ES-I3 (cell line): ENCODE measurements at regions not wholly inside any gene's neighbourhood (a gene's known extent, or its start where the extent isn't known, plus 50 kb on each side); places are given as distances from the start of the nearest gene placed in this dataset.
"Not testable (repeated sequence)": the region's sequence is repeated elsewhere in the genome, so short reads cannot be mapped to it uniquely, and the experiment has no call there.

Source experiments
- H3K36me3 ChIP-seq: 2 replicates; pipeline ENCODE4 v1.6.1; 2013; ENCODE audit warnings: mild to moderate bottlenecking, low read length, control low read depth, moderate library complexity; ENCODE audit not compliant: insufficient read depth
- H3K4me1 ChIP-seq: 2 replicates; pipeline ENCODE4 v1.6.1; 2013; ENCODE audit warnings: mild to moderate bottlenecking, control low read depth, low read length; ENCODE audit not compliant: insufficient read depth
- H3K9ac ChIP-seq: 2 replicates; pipeline ENCODE4 v1.6.1; 2013; ENCODE audit warnings: low read depth, mild to moderate bottlenecking, low read length, moderate library complexity
- H3K9me3 ChIP-seq: 2 replicates; pipeline ENCODE4 v1.6.1; 2013; ENCODE audit warnings: mild to moderate bottlenecking, low read length, moderate library complexity; ENCODE audit not compliant: control insufficient read depth, insufficient read depth

DNA sequence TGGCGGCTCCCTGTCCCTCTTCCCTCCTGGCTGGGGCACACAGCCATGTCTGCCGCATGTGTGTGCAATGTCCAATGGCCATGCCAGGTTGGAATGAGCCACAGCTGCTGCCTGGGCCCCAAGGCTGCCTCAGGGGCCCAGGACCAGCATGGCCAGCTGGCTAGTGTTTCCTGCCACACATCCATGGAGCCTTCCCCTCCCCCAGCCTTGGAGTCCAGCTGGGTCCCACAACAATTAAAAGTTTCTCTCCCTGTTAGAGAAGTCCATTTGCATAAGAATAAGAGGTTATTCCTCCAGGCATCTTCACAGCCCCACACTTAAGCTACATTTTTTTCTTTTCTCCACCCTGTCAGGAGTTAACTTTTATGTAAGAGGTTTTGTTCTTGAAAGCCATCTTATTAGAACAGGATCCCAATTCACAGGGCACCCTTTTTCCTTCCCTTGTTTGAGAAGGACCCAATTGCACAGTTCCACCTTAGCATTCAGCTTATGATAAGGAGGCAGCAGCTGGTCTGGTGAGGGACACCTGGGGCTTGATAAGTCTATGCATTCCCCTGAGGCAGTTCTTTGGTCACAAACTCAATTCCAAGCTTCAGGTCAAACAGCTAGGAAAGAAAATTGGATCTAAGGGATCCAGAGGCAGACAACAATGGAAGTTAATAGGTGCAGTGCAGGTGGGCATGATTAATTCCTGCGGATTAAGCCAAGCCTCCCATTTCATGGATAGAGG is 963.3 kb upstream of the GRIA3 start:
- H3K36me3 ChIP-seq, result no peaks in the 10 kb centered on the region; the same call in none of the 2 replicates
- peaks cover 4% of the 10 kb centered on the region; the same call in 1 of the 2 replicates for H3K9me3 ChIP-seq
- H3K9ac ChIP-seq, result peak overlapping the region; percentile 27
- peaks cover 30% of the 10 kb centered on the region for H3K4me1 ChIP-seq

DNA sequence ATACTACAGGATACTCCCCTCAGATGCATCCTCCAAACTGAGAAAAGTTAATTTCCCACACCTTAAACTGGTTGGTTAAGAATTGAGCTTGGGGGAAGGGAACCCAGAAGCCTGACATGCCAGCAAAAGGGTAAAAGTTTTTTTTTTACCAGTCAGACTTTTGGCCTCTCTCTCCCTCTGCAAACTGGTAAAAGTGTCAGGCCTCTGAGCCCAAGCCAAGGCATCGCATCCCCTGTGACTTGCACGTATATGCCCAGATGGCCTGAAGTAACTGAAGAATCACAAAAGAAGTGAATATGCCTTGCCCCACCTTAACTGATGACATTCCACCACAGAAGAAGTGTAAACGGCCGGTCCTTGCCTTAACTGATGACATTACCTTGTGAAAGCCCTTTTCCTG is 962.3 kb upstream of the GRIA3 start:
- Histone ChIP-seq H3K9ac (peak overlapping the region; percentile 27), H3K4me1 (peaks cover 30% of the 10 kb centered on the region)
- H3K9me3 ChIP-seq, H3K36me3 ChIP-seq: not testable (repeated sequence)

DNA sequence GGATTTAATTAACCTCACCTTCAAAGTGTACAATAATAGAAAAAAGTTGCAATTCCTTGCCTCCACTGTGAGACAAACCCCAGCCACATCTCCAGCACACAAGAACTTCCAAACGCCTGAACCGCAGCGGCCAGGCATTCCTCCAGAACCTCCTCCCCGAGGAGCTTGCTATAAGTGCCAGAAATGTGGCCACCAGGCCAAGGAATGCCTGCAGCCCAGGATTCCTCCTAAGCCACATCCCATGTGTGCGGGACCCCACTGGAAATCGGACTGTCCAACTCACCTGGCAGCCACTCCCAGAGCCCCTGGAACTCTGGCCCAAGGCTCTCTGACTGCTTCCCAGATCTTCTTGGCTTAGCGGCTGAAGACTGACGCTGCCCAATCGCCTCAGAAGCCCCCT is 959.9 kb upstream of the GRIA3 start:
- not testable (repeated sequence) for H3K9me3 ChIP-seq, H3K36me3 ChIP-seq
- Histone ChIP-seq H3K4me1 (peaks cover 23% of the 10 kb centered on the region), H3K9ac (peak overlapping the region; percentile 48; the same call in 1 of the 2 replicates)

DNA sequence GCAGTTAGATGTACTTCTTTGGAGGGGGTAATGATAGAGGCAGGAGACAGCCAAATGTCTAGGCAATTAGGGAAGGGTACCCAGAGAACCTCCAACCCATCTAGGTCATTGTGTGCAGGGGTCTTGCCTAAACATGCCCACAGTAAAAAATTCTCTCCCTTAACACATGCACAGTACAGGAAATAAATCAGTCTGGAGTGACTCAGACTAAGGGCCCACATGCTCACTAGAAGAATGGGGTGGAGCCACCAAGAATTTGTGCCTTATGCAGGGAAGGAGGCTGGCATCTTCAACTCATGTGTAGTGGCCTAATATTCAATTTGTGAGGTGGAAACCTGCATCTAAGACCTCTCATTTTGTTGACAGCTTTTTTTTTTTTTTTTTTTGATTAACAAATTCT is 945.3 kb upstream of the GRIA3 start:
- Histone ChIP-seq H3K36me3 (peaks cover 32% of the 10 kb centered on the region), H3K4me1 (peaks cover 20% of the 10 kb centered on the region), H3K9ac (no peak overlapping the region), H3K9me3 (no peaks in the 10 kb centered on the region)

DNA sequence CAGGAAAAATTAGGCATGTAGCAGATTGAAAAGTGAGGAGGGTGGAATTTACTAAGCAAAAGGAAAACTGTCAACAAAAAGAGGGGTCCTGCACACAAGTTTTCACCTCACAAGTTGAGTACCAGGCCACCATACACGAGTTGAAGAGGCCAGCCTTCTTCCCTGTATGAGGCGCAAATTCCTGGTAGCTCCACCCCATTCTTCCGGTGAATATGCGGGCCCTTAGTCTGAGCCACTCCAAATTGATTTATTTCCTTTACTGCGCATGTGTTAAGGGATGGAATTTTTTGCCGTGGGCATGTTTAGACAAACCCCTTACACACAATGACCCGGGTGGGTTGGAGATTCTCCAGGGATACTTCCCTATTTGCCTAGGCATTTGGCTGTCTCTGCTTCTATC is 942.1 kb upstream of the GRIA3 start:
- H3K9ac ChIP-seq, result no peak overlapping the region
- H3K36me3 ChIP-seq, result peaks cover 29% of the 10 kb centered on the region
- H3K4me1 ChIP-seq, result peaks cover 16% of the 10 kb centered on the region
- no peaks in the 10 kb centered on the region for H3K9me3 ChIP-seq

DNA sequence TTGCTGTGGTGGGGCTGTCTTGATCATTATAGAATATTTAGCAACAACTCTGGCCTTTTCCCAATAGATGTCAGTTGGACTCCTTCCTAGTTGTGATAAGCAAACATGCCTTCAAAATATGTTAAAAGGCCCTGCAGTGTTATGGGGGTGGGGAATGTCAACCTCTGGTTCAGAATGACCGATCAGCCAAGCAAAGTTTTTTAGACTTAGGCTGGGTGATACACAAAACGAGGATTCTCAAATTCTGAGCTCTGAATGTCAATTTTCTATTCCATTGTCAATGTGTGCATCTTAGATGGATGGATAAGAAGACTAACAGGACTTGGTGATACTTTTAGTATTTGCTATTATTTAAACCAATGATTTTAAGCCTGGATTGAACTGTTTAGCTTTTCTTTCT is 940.0 kb upstream of the GRIA3 start:
- H3K9ac ChIP-seq, result no peak overlapping the region
- peaks cover 6% of the 10 kb centered on the region; the same call in 1 of the 2 replicates for H3K4me1 ChIP-seq
- H3K9me3 ChIP-seq, result no peaks in the 10 kb centered on the region
- H3K36me3 ChIP-seq, result peaks cover 8% of the 10 kb centered on the region

DNA sequence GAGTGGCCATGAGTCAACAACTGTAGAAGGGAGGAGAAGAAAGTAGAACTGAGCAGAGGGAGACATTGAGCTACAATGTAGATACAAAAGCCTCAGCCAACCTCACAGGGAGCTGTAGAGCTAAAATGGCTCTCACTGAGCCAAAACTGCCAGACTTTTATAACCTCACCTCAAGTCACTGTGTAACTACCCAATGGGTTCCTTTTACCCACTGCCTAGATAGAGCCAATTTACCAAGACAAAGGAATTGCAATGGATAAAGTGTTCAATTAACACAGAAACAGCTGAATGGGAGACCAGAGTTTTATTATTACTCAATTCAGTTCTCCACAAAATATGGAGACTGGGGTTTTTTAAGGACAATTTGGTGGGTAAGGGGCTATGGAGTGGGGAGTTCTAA is 938.9 kb upstream of the GRIA3 start:
- Histone ChIP-seq H3K9ac (no peak overlapping the region), H3K36me3 (peaks cover 7% of the 10 kb centered on the region), H3K9me3 (no peaks in the 10 kb centered on the region), H3K4me1 (peaks cover 5% of the 10 kb centered on the region; the same call in 1 of the 2 replicates)

DNA sequence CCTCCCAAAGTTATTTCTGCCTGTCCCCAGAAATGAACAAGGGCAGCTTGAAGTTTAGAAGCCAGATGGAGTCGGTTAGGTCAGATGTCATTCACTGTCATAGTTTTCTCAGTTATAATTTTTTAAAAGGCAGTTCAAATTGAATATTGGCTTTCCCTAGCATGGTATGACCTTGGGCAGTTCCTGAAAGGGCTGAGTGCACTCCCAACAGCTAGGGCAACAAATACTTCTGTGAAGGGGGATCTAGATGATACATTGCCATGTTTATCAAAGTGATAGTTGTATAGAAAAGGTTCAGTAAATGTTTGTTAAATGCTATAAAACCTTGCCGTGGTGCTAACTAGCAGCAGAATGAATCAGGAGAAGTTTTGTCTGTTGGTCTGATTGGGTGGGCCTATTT is 938.1 kb upstream of the GRIA3 start:
- Histone ChIP-seq H3K4me1 (no peaks in the 10 kb centered on the region), H3K36me3 (peaks cover 7% of the 10 kb centered on the region; the same call in 1 of the 2 replicates), H3K9me3 (no peaks in the 10 kb centered on the region), H3K9ac (no peak overlapping the region)

DNA sequence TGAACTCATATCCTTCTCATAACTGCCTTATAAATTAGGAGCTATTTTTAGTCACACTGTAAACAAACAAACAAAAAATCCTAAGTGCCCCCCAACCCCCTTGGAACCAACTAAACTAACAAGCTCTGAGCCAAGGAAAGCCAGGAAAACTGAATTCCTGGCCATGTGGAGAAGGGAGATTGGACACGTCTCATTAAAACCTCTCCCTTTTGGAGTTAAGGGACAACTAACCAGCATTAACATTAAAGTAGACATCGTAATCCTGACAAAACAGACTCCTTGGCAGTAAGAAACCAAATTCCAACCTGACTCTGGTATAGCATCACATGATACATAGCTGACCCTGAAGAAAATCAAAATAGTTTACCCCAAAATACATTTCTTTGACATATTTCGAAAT is 937.1 kb upstream of the GRIA3 start:
- H3K9me3 ChIP-seq, result no peaks in the 10 kb centered on the region
- no peak overlapping the region for H3K9ac ChIP-seq
- H3K4me1 ChIP-seq, result no peaks in the 10 kb centered on the region
- peaks cover 4% of the 10 kb centered on the region; the same call in 1 of the 2 replicates for H3K36me3 ChIP-seq

DNA sequence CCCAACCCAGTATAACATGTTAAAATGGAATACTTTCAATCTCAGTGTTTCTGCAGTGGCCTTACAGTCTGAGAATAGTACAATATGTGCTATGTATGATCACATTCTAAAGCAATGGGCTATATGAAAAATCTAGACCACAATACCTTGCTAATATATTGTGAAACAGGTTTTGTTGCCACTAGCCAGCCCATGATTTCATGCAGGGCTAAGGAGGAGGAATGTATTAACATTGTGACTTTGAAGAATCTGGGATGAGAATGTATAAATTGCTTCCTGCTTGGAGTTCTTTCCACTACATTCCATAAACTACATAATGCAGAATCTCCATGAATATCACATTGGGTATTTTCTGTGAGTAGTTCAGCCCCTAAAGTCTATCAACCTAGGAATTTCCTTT is 935.4 kb upstream of the GRIA3 start:
- 0 out of 2 replicates have a peak, but pooled peaks cover 3% of the 10 kb centered on the region for H3K36me3 ChIP-seq
- no peak overlapping the region for H3K9ac ChIP-seq
- no peaks in the 10 kb centered on the region for H3K4me1 ChIP-seq
- H3K9me3 ChIP-seq, result no peaks in the 10 kb centered on the region

DNA sequence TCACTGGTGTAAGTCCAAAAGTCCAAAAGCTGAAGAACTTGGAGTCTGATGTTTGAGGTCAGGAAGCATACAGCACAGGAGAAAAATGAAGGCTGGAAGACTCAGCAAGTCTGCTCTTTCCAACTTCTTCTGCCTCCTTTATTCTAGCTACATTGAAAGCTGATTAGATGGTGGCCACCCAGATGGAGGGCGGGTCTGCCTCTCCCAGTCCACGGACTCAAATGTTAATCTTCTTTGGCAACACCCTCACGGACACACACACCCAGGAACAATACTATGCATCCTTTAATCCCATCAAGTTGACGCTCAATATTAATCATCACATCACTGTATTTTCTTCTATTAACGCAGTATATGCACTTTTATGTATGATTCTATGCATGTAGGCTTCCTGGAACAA is 931.6 kb upstream of the GRIA3 start:
- H3K9me3 ChIP-seq, result no peaks in the 10 kb centered on the region
- H3K9ac ChIP-seq, result no peak overlapping the region
- H3K36me3 ChIP-seq, result no peaks in the 10 kb centered on the region
- no peaks in the 10 kb centered on the region for H3K4me1 ChIP-seq

DNA sequence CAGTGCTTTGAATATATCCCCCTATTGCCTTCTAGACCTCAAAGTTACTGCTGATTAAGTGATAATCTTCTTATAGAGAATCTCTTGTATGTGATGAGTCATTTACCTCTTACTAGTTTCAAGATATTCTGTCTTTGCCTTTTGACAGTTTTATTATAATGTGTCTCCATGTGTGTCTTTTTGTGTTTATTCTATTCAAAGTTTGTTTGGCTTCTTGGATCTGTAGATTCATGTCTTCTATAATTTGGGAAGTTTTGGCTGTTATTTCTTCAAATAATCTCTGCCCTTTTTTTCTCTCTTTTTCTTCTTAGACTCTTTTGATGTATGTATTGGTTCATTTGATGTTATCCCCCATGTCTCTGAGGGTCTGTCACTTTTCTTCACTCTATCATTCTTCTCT is 915.7 kb upstream of the GRIA3 start:
- no peaks in the 10 kb centered on the region for H3K36me3 ChIP-seq
- H3K9ac ChIP-seq, result no peak overlapping the region
- H3K9me3 ChIP-seq, result peaks cover 4% of the 10 kb centered on the region; the same call in 1 of the 2 replicates
- no peaks in the 10 kb centered on the region for H3K4me1 ChIP-seq

DNA sequence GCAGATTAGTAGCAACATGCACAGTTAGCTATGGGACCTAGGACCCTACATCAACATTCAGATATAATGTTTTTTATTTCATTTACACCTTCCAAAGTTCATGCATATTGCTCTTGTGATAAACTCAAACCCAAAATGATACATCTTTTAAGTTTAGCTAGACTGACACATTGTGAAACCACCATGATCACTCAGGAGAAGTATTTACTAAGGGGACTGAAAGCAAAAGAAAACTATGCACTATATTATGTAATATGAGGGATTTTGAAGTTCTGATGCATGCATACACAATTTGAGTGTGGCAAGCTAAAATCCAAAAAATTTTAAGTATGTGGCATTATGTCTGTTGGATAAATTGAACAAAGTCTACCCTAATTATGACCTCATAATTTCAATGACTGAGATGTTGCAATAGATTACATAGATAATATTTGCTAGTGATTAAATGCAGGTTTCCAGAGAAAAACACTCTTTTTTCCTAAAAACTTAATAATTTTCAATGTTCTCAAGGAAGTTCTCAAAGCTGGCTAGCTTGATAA is 914.8 kb upstream of the GRIA3 start:
- Histone ChIP-seq H3K9ac (no peak overlapping the region), H3K4me1 (no peaks in the 10 kb centered on the region), H3K36me3 (no peaks in the 10 kb centered on the region), H3K9me3 (peaks cover 4% of the 10 kb centered on the region; the same call in 1 of the 2 replicates)

DNA sequence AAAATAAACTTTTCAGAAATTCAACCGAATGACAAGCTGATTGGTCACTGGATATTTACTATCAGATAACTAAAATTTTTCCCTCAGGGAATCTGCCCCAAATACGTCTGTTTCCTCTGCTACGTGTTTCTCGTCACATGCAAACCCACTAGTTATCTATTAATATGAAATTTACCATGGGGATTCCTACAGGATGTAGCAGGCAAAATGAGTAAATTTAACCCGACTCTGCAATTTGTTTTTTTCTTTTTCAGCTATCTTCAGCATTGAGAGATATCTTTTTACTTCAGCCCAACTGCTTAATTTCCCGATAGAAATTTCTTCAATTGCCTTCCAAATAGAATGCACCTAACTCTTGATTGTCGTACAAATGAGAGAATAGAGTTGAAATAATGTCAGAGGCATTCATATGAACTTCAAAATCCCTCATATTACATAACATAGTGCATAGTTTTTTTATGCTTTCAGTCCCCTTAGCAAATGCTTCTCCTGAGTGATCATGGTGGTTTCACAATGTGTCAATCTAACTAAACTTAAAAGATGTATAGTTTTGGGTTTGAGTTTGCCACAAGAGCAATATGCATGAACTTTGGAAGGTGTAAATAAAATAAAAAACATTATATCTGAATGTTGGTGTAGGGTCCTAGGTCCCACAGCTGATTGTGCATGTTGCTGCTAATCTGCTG is 913.1 kb upstream of the GRIA3 start:
- peaks cover 4% of the 10 kb centered on the region; the same call in 1 of the 2 replicates for H3K9me3 ChIP-seq
- no peaks in the 10 kb centered on the region for H3K36me3 ChIP-seq
- H3K9ac ChIP-seq, result no peak overlapping the region
- H3K4me1 ChIP-seq, result no peaks in the 10 kb centered on the region

DNA sequence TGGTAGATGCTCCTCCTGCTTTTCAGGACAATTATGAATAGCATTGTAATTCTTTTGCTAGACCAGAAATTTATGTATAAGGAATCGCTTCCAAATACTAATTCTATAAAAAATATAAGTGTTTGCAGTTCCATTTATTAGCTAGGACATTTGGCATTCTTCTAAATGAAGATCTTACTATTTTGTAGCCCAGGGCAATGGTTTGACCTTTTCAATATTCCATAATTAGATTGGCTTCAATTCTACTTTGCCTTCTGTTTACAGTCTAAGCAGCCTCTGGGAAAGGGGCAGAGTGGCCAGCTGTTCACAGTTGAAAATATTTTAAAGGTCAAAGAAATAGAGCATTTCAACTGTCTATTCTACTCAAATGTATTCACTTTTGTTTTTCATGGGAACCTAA is 912.1 kb upstream of the GRIA3 start:
- H3K9ac ChIP-seq, result no peak overlapping the region
- no peaks in the 10 kb centered on the region for H3K4me1 ChIP-seq
- no peaks in the 10 kb centered on the region for H3K36me3 ChIP-seq
- H3K9me3 ChIP-seq, result peaks cover 4% of the 10 kb centered on the region; the same call in 1 of the 2 replicates
